Kidney glomerular epithelial cell (primary cell): ENCODE measurements at regions not wholly inside any gene's neighbourhood (a gene's known extent, or its start where the extent isn't known, plus 50 kb on each side); places are given as distances from the start of the nearest gene placed in this dataset.

Source experiments
- DNase-seq: peaks from one replicate; lab custom pipeline; 2025; lab: John Stamatoyannopoulos, UW

DNA sequence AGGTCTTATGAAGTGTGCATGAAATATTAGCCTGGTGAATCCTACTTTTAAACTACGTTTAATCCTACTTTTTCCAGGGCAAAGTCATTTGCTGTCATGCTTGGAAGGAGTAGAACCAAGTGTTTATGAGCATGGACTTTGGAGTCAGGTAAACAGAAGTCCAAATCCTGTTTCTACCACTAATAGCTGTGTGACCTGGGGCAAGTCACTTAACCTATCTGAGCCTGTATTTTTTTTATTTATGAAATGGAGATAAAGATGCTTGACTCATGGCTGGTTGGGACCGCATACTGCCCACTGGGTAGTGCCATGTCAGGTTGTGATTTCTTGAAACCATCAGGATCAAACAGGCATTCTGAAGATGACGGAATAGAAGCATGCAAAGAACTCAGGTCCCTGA lies 249.6 kb downstream of the BAMBI start:
- DNase-seq: no peak

DNA sequence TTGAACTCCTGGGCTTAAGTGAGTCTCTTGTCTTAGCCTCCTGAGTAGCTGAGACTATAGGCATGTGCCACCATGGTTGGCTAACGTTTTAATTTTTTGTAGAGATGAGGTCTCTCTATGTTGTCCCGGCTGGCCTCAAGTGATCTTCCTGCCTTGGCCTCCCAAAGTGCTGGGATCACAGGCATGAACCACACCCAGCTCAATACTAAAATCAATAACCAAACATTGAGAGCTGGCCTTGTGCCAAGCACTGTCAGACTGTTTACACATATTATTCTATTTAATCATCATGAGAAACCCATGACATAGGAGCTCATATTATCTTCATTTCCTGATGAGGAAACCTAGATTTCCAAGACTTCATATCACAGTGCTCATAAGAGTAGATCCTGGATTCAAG lies 251.2 kb downstream of the BAMBI start:
- DNase-seq: no peak

DNA sequence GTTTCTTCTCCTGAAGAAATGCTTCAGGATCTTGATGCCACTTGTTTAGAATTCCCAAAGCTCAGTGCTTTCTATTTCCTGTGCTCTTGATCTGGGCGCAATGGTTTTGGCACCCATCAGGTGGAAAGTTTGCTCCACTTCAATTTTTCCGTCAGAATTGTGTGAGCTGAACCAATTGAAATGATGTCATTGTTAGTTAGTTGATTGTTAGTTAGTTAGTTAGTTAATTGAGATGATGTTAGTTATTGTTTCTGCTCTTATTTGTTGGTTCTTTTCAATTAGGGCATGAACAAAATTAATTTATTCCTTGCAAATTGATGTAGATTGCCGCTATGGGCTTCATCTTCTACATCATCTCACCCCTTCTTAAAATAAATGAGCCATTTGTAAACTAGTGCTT lies 252.6 kb downstream of the BAMBI start:
- no peak for DNase-seq

DNA sequence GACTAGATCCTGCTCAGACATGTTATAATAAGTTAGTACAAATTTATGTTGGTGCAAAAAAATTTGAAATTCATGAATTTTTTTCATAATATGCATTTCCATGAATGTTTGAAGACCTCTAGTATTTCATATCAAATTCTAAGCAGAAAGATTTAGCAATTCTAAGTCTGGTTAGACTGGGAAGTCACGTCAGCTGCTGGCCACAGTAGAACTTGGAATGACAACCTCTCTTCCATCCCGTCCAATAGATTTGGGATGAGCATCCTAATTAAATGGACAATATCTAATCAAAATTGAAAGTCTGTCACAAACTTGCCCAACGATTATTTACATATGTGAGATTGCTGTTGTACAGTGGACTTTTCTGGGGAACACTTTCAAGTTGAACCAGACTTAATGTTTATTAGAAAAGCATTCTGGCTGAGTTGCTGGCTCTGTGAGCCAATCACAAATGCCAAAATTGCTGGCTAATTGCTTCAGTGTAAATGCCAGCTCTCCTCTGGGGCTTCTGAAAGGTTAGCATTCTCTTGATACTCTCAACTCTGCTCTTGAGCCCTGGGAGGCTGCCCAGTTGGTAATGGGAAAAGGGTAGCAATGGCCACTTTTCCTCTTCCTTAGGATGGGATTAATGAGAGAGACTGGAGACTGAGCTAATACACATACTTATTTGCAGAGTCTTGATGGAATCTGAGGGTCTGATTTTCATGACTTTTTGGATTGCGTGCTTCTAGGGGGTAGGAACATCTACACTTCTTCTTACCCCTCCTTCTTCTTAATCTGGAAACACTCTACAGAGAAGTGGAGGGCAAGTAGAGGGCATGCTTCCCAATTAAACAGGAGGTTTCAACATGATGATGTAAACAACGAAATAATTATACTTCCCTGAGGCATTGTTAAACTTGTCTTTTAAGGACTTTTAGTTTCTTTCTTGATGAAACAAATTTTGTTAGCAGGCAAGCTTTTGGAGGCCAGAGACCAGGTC lies 253.5 kb downstream of the BAMBI start:
- DNase-seq: no peak

DNA sequence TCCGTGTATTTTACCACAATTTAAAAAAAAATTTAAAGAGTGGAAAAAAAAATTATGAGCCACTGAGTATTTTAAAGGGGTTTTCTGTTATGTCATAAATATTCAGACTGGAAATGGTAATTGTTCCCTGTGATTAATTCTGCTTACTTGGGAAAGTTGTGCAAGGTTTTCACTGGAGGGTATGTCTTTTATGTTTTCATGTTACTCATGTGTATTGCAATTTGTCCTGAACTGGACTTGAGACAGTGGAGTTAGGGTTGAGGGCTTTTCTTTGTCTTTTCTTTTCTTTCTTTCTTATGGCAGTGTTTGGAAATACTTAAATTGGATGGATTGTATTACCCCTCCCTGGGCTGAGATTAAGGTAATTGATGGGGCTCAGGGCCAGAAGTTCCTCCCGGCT lies 257.7 kb downstream of the BAMBI start:
- no peak for DNase-seq

DNA sequence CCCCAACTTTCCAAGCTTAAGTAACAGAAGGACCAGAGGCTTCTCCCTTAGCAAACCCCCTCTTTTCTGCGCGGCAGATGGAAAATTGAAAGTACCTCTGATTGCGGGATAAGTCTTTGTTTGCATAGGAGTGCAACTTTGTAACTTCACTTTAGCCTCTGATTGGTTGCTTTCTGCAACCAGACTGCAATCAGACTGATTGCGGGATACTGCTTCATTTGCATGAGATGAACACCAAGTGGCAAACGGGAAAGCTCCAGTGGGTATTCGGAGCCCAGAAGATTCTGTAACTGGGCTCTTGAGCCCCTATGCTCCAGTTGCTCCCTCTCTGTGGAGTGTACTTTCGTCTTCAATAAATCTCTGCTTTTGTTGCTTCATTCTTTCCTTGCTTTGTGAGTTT lies 260.6 kb downstream of the BAMBI start:
- no peak for DNase-seq

DNA sequence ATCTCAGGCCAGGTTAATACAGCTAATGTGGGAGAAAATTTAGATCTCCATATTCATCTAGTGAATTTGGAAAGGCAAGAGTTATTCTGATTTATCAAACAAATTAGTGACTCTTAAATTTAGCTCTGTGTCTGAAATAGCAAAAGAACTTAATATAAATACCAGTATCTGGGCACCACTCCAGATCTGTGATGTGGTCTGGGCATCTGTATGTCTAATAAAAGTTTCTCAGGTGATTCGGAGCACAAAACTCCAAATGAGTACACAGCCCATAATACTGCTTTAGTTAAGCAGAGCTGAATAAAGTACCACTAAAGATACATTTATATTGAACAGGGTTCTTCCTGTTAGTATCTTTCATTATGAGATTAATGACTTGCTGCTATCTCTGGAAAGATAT lies 261.4 kb downstream of the BAMBI start:
- peak; percentile 17 for DNase-seq

DNA sequence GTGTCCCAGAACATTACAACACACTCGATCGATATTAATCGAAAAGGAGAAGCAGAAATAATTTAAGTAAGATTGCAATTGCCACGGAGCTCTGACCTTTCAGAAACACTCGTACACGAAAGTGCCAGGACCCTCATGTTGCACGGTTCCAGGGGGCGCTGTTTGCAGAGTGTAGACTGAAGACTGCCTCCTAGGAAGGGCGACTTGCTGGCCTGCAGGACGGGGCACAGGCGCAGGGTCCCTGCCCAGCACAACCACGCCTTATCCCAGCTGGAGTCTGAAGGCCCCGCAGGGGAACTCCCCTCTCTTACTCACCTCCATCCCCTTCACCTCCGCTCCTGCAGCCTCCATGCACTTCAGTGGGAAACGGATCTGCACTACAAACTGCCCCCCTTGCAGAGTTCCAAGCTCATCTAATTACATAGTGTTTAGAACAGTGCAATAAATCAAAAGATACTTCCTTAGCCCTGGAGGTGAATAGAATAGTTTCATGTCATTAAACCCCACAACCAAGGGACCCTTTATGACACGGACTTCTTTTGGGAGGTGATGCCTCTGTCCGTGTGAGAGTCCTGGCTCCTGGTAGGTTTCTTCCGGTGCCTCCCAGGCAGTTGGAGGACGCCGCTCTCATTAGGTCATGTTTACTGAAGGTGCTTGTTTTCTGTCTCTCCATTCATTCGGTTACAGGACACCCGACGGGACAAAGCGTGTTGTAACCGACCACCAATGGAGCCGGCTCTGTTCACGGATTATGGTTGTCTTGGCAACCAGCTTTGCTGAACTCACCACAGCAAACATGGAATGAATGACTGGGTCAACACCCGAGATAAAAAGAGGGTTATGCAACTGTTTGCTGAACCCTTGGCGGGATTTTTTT lies 262.2 kb downstream of the BAMBI start:
- no peak for DNase-seq

DNA sequence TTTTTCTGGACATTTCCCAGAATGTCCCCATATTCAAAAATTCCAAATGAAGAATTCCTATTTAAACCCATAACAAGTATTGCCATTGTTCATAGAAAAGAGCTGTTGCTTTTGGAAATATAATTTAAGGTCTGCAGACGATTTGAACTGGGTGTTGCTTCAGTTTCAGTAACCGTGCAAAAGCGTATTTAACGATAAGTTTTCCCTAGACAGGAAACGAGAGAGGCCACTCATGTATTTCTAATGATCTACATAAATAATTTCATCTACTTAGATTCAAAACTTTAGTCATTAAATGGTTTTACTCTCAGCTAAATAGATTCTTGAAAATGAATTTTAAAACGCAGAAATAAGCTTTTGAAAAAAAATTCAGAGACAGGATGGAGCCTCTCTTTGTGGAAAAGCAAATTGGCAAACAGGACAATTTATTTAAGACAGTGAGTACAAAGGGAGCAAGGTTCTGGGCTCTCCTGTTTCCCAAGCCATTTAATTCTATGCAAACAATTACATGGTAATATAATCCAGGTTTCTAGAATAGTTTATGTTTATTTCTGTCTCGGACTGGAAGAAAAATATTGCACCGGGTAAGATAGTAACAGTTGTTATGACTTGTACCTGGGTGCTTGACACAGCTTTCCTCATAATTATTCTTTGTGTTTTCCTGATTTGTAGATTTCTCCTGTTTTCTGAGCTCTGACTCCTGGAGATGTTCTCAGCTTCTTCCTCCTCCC lies 263.0 kb downstream of the BAMBI start:
- no peak for DNase-seq

DNA sequence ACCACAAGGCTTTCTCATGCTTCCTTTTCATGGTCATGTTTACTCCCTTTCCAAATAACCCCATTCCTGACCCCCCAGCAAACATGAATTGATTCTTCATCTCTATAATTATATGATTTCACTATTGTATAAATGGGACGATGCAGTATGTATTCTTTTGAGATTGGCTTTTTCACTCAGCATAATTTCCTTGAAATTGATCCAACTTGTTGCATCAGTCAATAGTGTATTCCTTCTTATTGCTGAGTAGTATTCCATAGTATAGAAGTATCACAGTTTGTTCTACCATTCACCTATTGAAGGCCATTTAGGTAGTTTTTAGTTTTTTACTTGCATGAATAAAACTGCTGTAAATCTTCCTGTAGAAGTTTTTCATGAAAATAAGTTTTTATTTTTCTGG lies 264.7 kb downstream of the BAMBI start:
- no peak for DNase-seq

DNA sequence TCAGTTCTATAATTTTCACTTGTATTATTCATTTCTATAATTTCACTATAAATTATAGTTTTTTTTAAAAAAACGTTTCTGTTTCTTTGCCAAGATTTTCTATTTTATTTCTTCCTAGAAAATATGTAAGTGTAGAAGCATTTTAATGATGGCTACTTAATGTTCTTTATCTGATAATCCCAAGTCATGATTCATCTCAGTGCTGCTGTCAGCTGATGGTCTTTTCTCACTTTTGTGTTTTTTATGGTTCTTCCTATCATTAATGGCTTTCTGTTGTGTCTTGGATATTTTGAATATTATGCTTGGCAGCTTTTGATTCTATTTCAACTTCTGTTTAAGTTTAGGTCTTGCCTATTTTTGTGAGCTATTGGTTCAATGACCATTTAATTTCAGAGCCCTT lies 268.6 kb downstream of the BAMBI start:
- DNase-seq: no peak

DNA sequence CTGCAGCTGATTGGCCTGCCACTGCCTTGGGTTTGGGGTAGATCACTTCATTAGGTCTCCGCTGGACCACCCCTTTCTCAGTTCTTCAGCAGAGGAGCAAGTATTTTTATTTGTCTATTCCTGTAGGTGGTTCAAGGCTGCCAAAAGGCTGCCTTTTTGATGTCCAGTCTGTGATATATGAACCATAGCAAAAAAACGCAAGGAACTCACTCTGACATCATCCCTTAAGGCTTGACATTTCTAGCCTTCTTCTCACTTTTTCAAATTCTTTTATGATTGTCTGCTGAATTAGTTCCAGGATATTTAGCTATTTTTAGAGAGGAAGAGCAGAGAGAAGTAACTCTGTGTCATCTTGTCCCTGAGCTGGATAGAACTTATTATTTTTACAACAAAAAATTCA lies 269.2 kb downstream of the BAMBI start:
- DNase-seq: no peak

DNA sequence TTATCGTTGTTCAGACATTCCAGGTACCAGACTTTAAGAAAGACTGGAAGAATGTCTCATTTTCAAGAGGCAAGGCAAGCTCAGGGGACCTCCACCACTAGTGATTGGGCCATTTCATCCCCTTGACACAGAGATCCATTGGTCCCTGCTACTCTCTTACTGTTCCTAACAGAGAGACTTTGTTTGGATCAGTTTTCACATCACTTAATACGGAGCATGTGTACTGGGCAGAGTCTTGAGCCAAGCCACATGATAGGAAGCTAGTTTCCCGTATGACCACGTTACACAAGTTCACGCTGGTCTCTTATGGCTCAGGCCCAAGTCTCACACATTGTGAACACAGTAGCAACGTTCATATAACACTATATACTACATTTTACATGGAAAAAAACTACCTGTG lies 269.9 kb downstream of the BAMBI start:
- DNase-seq: no peak

DNA sequence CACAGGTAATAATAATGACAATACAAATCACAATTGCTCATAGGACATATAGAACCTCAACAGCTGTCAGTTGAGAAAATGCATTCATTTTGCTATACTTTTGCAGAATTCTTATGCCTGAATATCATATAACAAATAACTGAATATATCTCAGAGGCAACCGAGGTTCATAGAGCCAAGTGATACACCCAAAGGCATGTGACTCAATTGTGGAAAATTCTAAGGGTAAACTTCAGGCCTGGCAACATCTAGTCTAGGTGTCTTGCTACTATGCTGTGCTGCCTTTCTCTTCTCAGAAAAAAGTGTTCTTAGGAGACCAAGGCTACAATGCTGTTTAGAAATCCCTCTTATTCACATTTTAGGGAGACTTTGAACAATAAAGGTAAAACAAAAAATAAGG lies 270.7 kb downstream of the BAMBI start:
- DNase-seq: no peak

DNA sequence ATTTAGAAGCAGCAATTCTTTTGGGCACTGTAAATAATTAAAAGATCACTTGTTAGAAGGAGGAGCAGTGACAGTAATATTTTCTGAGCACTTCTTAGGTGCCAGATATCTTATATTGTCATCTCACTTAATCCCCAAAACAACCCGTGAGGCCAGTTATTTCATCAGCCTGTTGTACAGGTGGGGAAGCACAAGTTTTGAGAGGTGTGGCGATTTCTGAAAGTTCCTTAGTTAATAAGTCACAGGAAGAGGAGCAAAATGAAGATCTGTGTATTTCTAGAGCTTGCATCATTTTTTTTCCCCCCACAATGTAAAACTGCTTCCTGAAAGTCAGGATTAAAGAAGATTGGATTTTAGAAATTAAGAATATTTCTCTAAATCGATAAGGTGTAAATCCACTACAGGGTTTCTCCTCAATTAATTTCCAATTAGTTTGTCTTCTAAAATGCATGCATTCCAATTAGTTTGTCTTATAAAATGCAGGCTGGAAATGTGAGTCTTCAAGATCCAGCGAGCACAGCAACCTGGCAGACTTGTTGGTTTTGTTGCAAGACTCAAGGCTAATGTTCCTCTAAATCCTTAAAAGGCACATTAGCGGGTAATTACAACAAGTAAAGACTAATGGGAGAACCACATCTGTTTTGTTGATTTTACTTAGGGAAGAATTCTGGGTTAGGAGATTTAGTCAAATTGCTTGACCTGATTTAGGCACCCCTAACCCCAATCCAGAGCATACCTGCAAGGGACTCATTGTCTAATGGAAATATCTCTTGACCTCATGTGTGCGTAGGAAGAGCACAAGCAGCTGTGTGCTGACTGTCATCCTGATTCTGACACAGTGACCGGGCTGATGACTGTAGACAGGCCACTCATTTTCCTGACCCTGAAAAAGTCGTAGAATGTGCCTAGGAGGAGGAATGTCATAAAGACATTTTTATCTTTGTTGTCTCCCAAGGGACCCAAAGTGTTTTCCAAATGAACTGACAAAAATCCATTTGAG lies 272.0 kb downstream of the BAMBI start:
- DNase-seq: peak; percentile 16

DNA sequence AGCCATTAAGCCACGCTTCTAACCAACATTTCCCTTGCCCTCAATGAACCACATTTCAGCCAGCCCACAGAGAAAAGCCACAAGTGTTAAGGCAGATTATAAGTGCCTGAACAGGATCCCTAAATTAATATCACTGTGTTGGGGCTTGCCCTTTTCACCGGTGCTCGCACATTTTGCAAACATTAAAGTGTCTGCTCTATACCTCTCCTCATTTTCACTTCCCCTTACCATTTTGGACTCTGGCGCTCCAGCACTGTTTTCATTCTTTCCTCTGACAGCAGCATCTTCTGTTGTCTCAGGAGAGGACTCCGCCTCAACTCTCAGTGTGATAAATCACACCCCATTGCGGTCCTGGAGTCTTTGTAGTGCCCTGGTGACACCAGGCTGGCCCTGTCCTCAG lies 274.2 kb downstream of the BAMBI start:
- DNase-seq: no peak

DNA sequence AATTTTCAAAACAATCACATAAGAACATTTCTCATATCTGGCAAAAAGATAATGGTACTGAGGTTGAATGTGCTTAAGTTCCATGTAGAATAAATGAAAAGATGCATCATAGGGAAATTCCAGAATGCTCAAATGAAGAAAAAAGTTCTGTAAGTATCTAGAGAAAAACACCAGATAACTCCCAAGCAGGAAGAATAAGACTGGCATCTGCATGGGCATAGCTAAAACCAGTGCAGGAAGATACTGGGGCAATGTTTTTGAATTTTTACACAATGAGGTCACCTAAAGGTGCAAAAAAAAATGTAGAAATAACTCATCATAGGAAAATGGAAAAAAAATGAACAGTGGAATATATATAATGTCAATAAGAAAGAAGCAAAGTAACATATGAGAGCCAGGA lies 275.2 kb downstream of the BAMBI start:
- peak; percentile 19 for DNase-seq

DNA sequence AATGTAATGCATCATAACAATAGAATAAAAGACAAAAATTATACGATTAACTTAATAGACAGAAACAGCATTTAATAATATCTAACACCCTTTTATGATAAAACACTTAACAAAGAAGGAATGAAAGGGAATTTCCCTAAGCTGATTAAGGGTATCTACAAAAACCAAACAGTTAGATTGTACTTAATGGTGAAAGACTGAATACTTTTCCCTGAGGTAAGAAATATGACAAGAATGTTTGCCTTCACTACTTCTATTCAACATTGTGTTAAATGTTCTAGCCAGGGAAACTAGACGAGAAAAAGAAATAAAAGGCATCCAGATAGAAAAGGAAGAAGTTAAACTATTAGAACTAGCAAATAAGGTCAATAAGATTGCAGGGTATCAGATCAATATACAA lies 276.9 kb downstream of the BAMBI start:
- peak; percentile 36 for DNase-seq

DNA sequence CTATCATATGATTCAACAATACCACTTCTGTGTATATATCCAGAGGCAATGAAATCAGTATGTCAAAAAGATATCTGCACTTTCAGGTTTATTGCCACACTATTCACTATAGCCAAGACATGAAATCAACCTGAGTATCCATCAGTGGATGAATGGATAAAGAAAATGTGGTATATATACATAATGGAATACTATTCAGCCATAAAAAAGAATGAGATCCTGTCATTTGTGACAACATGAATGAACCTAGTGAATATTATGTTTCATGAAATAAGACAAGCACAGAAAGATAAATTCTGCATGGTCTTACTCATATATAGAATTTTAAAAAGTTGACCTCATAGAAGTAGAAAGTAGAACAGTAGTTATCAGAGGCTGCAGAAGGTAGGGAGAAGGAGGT lies 281.1 kb downstream of the BAMBI start:
- no peak for DNase-seq

DNA sequence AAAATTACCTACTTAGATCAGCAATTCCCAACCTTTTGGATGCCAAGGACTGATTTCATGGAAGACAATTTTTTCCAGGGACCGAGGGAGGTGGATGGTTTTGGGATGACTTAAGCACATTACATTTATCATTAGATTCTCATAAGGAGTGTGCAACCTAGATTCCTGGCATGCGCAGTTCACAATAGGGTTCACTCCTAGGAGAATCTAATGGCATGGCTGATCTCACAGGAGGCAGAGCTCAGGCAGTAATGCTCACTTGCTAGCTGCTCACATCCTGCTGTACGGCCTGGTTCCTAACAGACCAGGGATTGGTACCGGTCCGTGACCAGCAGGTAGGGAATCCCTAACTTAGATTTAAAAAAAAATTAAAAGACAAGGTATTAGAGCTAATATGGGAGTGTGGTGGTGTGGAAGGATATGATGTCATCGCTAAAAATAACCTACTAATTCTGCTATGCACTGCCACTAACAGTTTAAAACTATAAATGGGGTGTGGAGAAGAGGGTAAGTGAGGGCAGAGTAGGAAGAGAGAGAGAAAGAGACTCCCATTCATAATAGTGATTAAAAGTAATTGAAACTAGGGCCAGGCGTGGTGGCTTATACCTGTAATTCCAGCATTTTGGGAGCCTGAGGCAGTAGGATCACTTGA lies 282.7 kb downstream of the BAMBI start:
- DNase-seq: no peak

DNA sequence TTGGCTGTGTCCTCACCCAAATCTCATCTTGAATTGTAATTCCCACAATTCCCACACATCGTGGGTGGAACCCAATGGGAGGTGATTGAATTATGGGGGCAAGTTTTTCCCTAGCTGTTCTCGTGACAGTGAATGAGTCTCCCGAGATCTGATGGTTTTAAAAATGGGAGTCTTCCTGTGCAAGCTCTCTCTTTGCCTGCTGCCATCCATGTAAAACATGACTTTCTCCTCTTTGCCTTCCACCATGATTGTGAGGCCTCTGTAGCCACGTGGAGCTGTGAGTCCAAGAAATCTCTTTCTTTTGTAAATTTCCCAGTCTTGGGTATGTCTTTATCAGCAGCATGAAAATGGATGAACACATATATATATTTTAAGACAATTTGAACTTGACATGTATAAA lies 285.4 kb downstream of the BAMBI start:
- no peak for DNase-seq
